Heart left ventricle (tissue), 16 donors: ENCODE measurements at regions not wholly inside any gene's neighbourhood (a gene's known extent, or its start where the extent isn't known, plus 50 kb on each side); places are given as distances from the start of the nearest gene placed in this dataset.

Experiments
- ATAC-seq, 4 donors: fragments of 200-7000 bp; cut with Tn5 transposase; one replicate each; pipeline ENCODE4 v1.9.1; 2020 to 2022; ENCODE audit warnings: moderate library complexity in 4 of 4, mild to moderate bottlenecking in 3 of 4, moderate number of reproducible peaks in 1 of 4
- DNase-seq, 5 donors: peaks; one replicate each; pipeline ENCODE4 v3.0.0-alpha.2; 2020
- H3K27ac ChIP-seq, 12 donors: fragments of 200-600 bp; sonication (generic) in 4 of 12; one replicate each; pipeline versions ENCODE4 v1.5.0 to v1.8.0; 2016 to 2022; ENCODE audit warnings: mild to moderate bottlenecking in 2 of 12
- H3K27me3 ChIP-seq, 9 donors: fragments of 200-600 bp; sonication (generic) in 2 of 9; one replicate each; pipeline versions ENCODE4 v1.5.1 to v1.8.0; 2016 to 2022; ENCODE audit warnings: mild to moderate bottlenecking in 3 of 9
- H3K36me3 ChIP-seq, 9 donors: fragments of 200-600 bp; sonication (generic) in 2 of 9; one replicate each; pipeline versions ENCODE4 v1.5.0 to v1.8.0; 2018 to 2022; ENCODE audit warnings: mild to moderate bottlenecking in 2 of 9
- H3K4me1 ChIP-seq, 12 donors: fragments of 200-600 bp; sonication (generic) in 4 of 12; one replicate each; pipeline versions ENCODE4 v1.5.0 to v1.8.0; 2016 to 2022; ENCODE audit warnings: mild to moderate bottlenecking in 3 of 12
- H3K4me3 ChIP-seq, 12 donors: fragments of 200-600 bp; sonication (generic) in 4 of 12; one replicate each; pipeline versions ENCODE4 v1.5.0 to v1.8.0; 2017 to 2022; ENCODE audit warnings: mild to moderate bottlenecking in 9 of 12, moderate library complexity in 4 of 12
- H3K9me3 ChIP-seq, 12 donors: fragments of 200-600 bp; sonication (generic) in 4 of 12; one replicate each; pipeline versions ENCODE4 v1.5.0 to v1.8.0; 2016 to 2022; ENCODE audit warnings: mild to moderate bottlenecking in 1 of 12
- POLR2A ChIP-seq, 2 donors: fragments of 450-650 bp; IDR thresholded peaks; one replicate each; pipeline ENCODE4 v1.6.1; 2017; ENCODE audit warnings: antibody characterized with exemption in 2 of 2, mild to moderate bottlenecking in 2 of 2, moderate library complexity in 2 of 2
- WGBS, 4 donors: extraction: QIAGEN DNeasy Blood & Tissue Kit in 2 of 4; methylation state at CpG; one replicate each; pipeline versions ENCODE4 v1.1.5 to v1.1.7; 2013 to 2018; 5-methylcytosine and 5-hydroxymethylcytosine counted together
- intact Hi-C, 10 donors: fragments of 100-400 bp; cut with DNase I; formaldehyde crosslinking; loops; one replicate each; pipeline versions ENCODE4 v1.11.1 to v1.14.2; 2022
- TF ChIP-seq, protein P1 (sequence below), 12 donors: fragments of 200-600 bp; sonication (generic) in 4 of 12; IDR thresholded peaks; one replicate each; pipeline versions ENCODE4 v1.5.0 to v1.8.0; 2018 to 2022; ENCODE audit warnings: antibody characterized with exemption in 12 of 12, mild to moderate bottlenecking in 5 of 12
- donor health status: ischemic (EF 13 %, LVEDD 7.1; RV severe dilation, severe dysfunction).
- donor health status: healthy with polysubstance abuse.
- donor health status: DM: no; HTN: yes; CAD: no.
- donor health status: DM: no; HTN: no; CAD: no.
- donor health status: ischemic (EF 25% LVEDD 6.9; RV normal size, moderate dysfunction).
- donor health status: ischemic (EF 25% LVEDD 5.7; RV mildly dilated, moderate dysfunction).
- donor health status: healthy.
- donor health status: DM: yes; HTN: yes; CAD: no.
- donor health status: ischemic (EF 35%, LVEDD 5.7; RV mildly dilated, moderate dysfunction).
- donor health status: nonischemic (EF 11% LVEDD 7.7; RV severe dilation, severe dysfunction).
- donor health status: DM: yes; HTN: yes; CAD: no.
- donor health status: PGD.
- donor health status: ischemic (EF 29% LVEDD 5.4; RV normal size, mild dysfunction).
- donor health status: nonischemic (EF 23%, LVEDD 6.1; RV moderate dilation, normal function).

GRCh38 chr1:187645651-187646050 lies 816.9 kb downstream of the PLA2G4A start:
- no peaks in the 10 kb centered on the region for H3K27me3 ChIP-seq
- WGBS, 4 donors: 58 to 78% (median 70%) methylated on average over 2 of the region's 2 CpGs
- ATAC-seq (no peak), DNase-seq (no peak)
- peaks cover 0 to 5% (median 0%) of the 10 kb centered on the region in 12 donors for H3K9me3 ChIP-seq
- intact Hi-C loops: no loop called here
- no peak for TF ChIP-seq POLR2A (IDR thresholded peaks at IDR 0.05)
- TF ChIP-seq, protein P1, sequence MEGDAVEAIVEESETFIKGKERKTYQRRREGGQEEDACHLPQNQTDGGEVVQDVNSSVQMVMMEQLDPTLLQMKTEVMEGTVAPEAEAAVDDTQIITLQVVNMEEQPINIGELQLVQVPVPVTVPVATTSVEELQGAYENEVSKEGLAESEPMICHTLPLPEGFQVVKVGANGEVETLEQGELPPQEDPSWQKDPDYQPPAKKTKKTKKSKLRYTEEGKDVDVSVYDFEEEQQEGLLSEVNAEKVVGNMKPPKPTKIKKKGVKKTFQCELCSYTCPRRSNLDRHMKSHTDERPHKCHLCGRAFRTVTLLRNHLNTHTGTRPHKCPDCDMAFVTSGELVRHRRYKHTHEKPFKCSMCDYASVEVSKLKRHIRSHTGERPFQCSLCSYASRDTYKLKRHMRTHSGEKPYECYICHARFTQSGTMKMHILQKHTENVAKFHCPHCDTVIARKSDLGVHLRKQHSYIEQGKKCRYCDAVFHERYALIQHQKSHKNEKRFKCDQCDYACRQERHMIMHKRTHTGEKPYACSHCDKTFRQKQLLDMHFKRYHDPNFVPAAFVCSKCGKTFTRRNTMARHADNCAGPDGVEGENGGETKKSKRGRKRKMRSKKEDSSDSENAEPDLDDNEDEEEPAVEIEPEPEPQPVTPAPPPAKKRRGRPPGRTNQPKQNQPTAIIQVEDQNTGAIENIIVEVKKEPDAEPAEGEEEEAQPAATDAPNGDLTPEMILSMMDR (IDR thresholded peaks at IDR 0.05): no peak
- H3K4me3 ChIP-seq: no peak overlapping the region
- no peaks in the 10 kb centered on the region for H3K36me3 ChIP-seq
- H3K4me1 ChIP-seq: no peaks in the 10 kb centered on the region
- H3K27ac ChIP-seq: no peak overlapping the region

DNA sequence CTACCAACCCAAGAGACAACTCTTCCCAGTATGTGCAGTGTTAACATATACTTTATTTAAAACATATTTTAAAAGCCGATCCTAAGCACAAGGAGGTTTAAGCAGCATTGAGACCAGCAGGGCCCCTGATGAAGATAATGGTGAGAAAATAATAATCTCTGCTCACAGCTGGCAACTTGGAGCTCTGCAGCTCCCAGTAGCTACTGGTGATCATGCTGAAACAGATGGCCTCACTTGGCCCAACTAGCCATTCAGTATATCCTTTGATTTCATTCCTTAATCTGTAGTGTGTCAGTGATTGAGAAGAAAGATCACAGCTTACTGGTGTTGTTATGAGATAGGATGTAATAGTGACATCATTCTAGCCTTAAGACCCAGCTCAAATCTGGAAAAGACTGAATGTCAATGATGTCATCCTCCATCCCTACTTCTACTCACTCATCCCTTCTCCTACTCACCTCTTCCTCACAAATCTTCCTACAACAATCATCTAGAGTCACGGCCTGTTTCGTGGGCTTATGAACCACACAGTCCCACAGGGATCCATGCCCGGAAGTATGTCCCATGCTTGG lies 817.9 kb downstream of the PLA2G4A start:
- H3K9me3 ChIP-seq: no peaks in the 10 kb centered on the region
- H3K4me1 ChIP-seq: no peaks in the 10 kb centered on the region
- H3K4me3 ChIP-seq: no peak overlapping the region
- DNase-seq: no peak
- H3K27me3 ChIP-seq: no peaks in the 10 kb centered on the region
- TF ChIP-seq, protein P1 (IDR thresholded peaks at IDR 0.05): no peak
- TF ChIP-seq POLR2A (IDR thresholded peaks at IDR 0.05): no peak
- no peaks in the 10 kb centered on the region for H3K36me3 ChIP-seq
- intact Hi-C loops: no loop called here
- no peak overlapping the region for H3K27ac ChIP-seq
- ATAC-seq: no peak
- 77 to 82% (median 79%) methylated on average over 4 of the region's 4 CpGs for WGBS, 4 donors

- DNase-seq (no peak), ATAC-seq (no peak)
- WGBS, 4 donors: 73 to 81% (median 77%) methylated on average over 2 of the region's 2 CpGs
- Histone ChIP-seq H3K27ac (no peak overlapping the region), H3K9me3 (no peaks in the 10 kb centered on the region), H3K36me3 (no peaks in the 10 kb centered on the region), H3K27me3 (no peaks in the 10 kb centered on the region), H3K4me3 (no peak overlapping the region), H3K4me1 (no peaks in the 10 kb centered on the region)
- no peak for TF ChIP-seq POLR2A (IDR thresholded peaks at IDR 0.05)
- TF ChIP-seq, protein P1 (IDR thresholded peaks at IDR 0.05): no peak
- intact Hi-C loops: no loop called here
Observed at GRCh38 chr1:187648091-187648490, 819.3 kb downstream of the PLA2G4A start.

GRCh38 chr1:187654635-187655034 lies 825.9 kb downstream of the PLA2G4A start:
- H3K36me3 ChIP-seq: no peaks in the 10 kb centered on the region
- no peaks in the 10 kb centered on the region for H3K4me1 ChIP-seq
- 79 to 93% (median 87%) methylated on average over 2 of the region's 2 CpGs for WGBS, 4 donors
- H3K27ac ChIP-seq: no peak overlapping the region
- intact Hi-C loops: no loop called here
- ATAC-seq: no peak
- TF ChIP-seq POLR2A (IDR thresholded peaks at IDR 0.05): no peak
- TF ChIP-seq, protein P1 (IDR thresholded peaks at IDR 0.05): no peak
- DNase-seq: no peak
- H3K4me3 ChIP-seq: no peak overlapping the region
- H3K27me3 ChIP-seq: no peaks in the 10 kb centered on the region
- peaks cover 0 to 3% (median 0%) of the 10 kb centered on the region in 12 donors for H3K9me3 ChIP-seq
